ENCODE measurements at regions not wholly inside any gene's neighbourhood (a gene's known extent, or its start where the extent isn't known, plus 50 kb on each side); places are given as distances from the start of the nearest gene placed in this dataset.

- TF ChIP-seq, protein P1, sequence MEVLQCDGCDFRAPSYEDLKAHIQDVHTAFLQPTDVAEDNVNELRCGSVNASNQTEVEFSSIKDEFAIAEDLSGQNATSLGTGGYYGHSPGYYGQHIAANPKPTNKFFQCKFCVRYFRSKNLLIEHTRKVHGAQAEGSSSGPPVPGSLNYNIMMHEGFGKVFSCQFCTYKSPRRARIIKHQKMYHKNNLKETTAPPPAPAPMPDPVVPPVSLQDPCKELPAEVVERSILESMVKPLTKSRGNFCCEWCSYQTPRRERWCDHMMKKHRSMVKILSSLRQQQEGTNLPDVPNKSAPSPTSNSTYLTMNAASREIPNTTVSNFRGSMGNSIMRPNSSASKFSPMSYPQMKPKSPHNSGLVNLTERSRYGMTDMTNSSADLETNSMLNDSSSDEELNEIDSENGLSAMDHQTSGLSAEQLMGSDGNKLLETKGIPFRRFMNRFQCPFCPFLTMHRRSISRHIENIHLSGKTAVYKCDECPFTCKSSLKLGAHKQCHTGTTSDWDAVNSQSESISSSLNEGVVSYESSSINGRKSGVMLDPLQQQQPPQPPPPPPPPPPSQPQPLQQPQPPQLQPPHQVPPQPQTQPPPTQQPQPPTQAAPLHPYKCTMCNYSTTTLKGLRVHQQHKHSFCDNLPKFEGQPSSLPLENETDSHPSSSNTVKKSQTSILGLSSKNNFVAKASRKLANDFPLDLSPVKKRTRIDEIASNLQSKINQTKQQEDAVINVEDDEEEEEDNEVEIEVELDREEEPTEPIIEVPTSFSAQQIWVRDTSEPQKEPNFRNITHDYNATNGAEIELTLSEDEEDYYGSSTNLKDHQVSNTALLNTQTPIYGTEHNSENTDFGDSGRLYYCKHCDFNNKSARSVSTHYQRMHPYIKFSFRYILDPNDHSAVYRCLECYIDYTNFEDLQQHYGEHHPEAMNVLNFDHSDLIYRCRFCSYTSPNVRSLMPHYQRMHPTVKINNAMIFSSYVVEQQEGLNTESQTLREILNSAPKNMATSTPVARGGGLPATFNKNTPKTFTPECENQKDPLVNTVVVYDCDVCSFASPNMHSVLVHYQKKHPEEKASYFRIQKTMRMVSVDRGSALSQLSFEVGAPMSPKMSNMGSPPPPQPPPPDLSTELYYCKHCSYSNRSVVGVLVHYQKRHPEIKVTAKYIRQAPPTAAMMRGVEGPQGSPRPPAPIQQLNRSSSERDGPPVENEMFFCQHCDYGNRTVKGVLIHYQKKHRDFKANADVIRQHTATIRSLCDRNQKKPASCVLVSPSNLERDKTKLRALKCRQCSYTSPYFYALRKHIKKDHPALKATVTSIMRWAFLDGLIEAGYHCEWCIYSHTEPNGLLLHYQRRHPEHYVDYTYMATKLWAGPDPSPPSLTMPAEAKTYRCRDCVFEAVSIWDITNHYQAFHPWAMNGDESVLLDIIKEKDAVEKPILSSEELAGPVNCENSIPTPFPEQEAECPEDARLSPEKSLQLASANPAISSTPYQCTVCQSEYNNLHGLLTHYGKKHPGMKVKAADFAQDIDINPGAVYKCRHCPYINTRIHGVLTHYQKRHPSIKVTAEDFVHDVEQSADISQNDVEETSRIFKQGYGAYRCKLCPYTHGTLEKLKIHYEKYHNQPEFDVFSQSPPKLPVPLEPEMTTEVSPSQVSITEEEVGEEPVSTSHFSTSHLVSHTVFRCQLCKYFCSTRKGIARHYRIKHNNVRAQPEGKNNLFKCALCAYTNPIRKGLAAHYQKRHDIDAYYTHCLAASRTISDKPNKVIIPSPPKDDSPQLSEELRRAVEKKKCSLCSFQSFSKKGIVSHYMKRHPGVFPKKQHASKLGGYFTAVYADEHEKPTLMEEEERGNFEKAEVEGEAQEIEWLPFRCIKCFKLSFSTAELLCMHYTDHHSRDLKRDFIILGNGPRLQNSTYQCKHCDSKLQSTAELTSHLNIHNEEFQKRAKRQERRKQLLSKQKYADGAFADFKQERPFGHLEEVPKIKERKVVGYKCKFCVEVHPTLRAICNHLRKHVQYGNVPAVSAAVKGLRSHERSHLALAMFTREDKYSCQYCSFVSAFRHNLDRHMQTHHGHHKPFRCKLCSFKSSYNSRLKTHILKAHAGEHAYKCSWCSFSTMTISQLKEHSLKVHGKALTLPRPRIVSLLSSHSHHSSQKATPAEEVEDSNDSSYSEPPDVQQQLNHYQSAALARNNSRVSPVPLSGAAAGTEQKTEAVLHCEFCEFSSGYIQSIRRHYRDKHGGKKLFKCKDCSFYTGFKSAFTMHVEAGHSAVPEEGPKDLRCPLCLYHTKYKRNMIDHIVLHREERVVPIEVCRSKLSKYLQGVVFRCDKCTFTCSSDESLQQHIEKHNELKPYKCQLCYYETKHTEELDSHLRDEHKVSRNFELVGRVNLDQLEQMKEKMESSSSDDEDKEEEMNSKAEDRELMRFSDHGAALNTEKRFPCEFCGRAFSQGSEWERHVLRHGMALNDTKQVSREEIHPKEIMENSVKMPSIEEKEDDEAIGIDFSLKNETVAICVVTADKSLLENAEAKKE (CRISPR knock-in tag; IDR thresholded peaks at IDR 0.05): no peak
- no peak for TF ChIP-seq STAT1 (IDR thresholded peaks at IDR 0.05; ENCODE audit: unreplicated experiment)
Measured at GRCh38 chr2:147451902-147452515, 392.8 kb upstream of the ACVR2A start (continued).

GRCh38 chr2:147450661-147451510, 393.9 kb upstream of the ACVR2A start:
- peaks cover 8% of the 10 kb centered on the region for H3K36me3 Mint-ChIP-seq (ENCODE audit: low read depth)
- Histone ChIP-seq H3K4me1 (ENCODE audit: insufficient read depth) (peaks cover 38% of the 10 kb centered on the region), H4K20me1 (replicated peaks; ENCODE audit: insufficient read depth) (no peaks in the 10 kb centered on the region), H3K79me2 (replicated peaks; ENCODE audit: insufficient read depth) (no peaks in the 10 kb centered on the region), H3K27me3 (ENCODE audit: insufficient read depth) (no peaks in the 10 kb centered on the region), H3K4me2 (peak overlapping the region; percentile 54), H3K9me2 (ENCODE audit: insufficient read depth) (peaks cover 9% of the 10 kb centered on the region; the same call in 1 of the 2 replicates), H3K36me3 (ENCODE audit: insufficient read depth) (no peaks in the 10 kb centered on the region), H3K27ac (ENCODE audit: low read depth) (peak overlapping the region; percentile 47; the same call in 1 of the 2 replicates), H3F3A (replicated peaks; ENCODE audit: low read depth) (no peaks in the 10 kb centered on the region), H3K4me3 (no peak overlapping the region), H2AFZ (no peak overlapping the region)
- peaks cover 37% of the 10 kb centered on the region for H3K4me1 Mint-ChIP-seq
- peak; percentile 45 for DNase-seq (ENCODE audit: low spot score)
- peak; percentile 26; the same call in 1 of the 3 replicates for ATAC-seq
- H3K9me3 Mint-ChIP-seq: peaks cover 9% of the 10 kb centered on the region
- H3K27me3 Mint-ChIP-seq (ENCODE audit: insufficient read depth, low read depth, poor library complexity): no peaks in the 10 kb centered on the region
- peak overlapping the region; percentile 84 for H3K27ac Mint-ChIP-seq
- TF ChIP-seq NANOG (IDR thresholded peaks at IDR 0.05; ENCODE audit: borderline replicate concordance): peak; percentile 21; the same call in 1 of the 2 replicates
- no peak for TF ChIP-seq ZNF331 (CRISPR knock-in tag; IDR thresholded peaks at IDR 0.05; ENCODE audit: low read depth)
- peak overlapping the region; percentile 37; the same call in 1 of the 3 replicates for H3K4me3 Mint-ChIP-seq

Data from GM23338 (cell line).